Esophagus muscularis mucosa (tissue), 4 donors: ENCODE measurements at regions not wholly inside any gene's neighbourhood (a gene's known extent, or its start where the extent isn't known, plus 50 kb on each side); places are given as distances from the start of the nearest gene placed in this dataset.

Experiments
- DNase-seq: peaks from one replicate; pipeline ENCODE4 v3.0.0-alpha.2; 2017; ENCODE audit errors: extremely low spot score
- H3K27ac ChIP-seq, 4 donors: fragments of 200-600 bp; sonication (generic); replicated peaks in 1 of 4; 1 replicate in 3 of 4; 2 replicates in 1 of 4; pipeline ENCODE4 v1.5.1; 2016 to 2019; ENCODE audit warnings: mild to moderate bottlenecking in 1 of 4
- H3K27me3 ChIP-seq, 4 donors: fragments of 200-600 bp; sonication (generic); one replicate each; pipeline versions ENCODE4 v1.5.1 to v1.6.0; 2016 to 2019
- H3K36me3 ChIP-seq, 4 donors: fragments of 200-600 bp; sonication (generic); one replicate each; pipeline ENCODE4 v1.5.1; 2016 to 2019
- H3K4me1 ChIP-seq, 4 donors: fragments of 200-600 bp; sonication (generic); one replicate each; pipeline ENCODE4 v1.5.1; 2016 to 2019
- H3K4me3 ChIP-seq, 4 donors: fragments of 200-600 bp; sonication (generic); 1 replicate in 2 of 4; 2 replicates in 2 of 4; pipeline ENCODE4 v1.5.1; 2016 to 2019; ENCODE audit warnings: mild to moderate bottlenecking in 4 of 4, moderate library complexity in 1 of 4
- H3K9me3 ChIP-seq, 4 donors: fragments of 200-600 bp; sonication (generic); 1 replicate in 3 of 4; 2 replicates in 1 of 4; pipeline ENCODE4 v1.5.1; 2016 to 2019
- CTCF ChIP-seq, 3 experiments: fragments of 200-600 bp in 2 of 3; fragments of 450-650 bp in 1 of 3; sonication (generic) in 2 of 3; IDR thresholded peaks; one replicate each; pipeline ENCODE4 v1.5.1; 2017 to 2019; ENCODE audit warnings: antibody characterized with exemption in 3 of 3, mild to moderate bottlenecking in 2 of 3, moderate library complexity in 1 of 3
- EP300 ChIP-seq: sonication (generic); formaldehyde crosslinking; IDR thresholded peaks from one replicate; pipeline ENCODE4 v1.6.1; 2017; ENCODE audit warnings: antibody characterized with exemption
- POLR2A ChIP-seq: fragments of 450-650 bp; IDR thresholded peaks from one replicate; pipeline ENCODE4 v1.6.1; 2017; ENCODE audit warnings: antibody characterized with exemption, moderate library complexity, mild to moderate bottlenecking, low read depth
- POLR2AphosphoS5 ChIP-seq, 2 donors: sonication (generic); formaldehyde crosslinking; IDR thresholded peaks; one replicate each; pipeline ENCODE4 v1.6.1; 2017; ENCODE audit warnings: antibody characterized with exemption in 2 of 2
- WGBS: methylation state at CpG from one replicate; pipeline ENCODE4 v1.1.5; 2018; 5-methylcytosine and 5-hydroxymethylcytosine counted together
- intact Hi-C: fragments of 100-400 bp; cut with DNase I; formaldehyde crosslinking; loops from one replicate; pipeline ENCODE4 v1.15.1; 2023

- Histone ChIP-seq H3K4me1 (peaks cover 14 to 65% (median 56%) of the 10 kb centered on the region in 4 donors), H3K4me3 (no peak overlapping the region), H3K27ac (no peak overlapping the region), H3K27me3 (no peaks in the 10 kb centered on the region), H3K36me3 (no peaks in the 10 kb centered on the region), H3K9me3 (no peaks in the 10 kb centered on the region)
- intact Hi-C loops = no loop called here
- TF ChIP-seq POLR2AphosphoS5 (IDR thresholded peaks at IDR 0.05) (no peak), POLR2A (no peak), EP300 (no peak), CTCF (IDR thresholded peaks at IDR 0.05) (no peak)
- DNase-seq = no peak
Observed at GRCh38 chr14:53541411-53541810, 388.3 kb upstream of the DDHD1 start.

DNA sequence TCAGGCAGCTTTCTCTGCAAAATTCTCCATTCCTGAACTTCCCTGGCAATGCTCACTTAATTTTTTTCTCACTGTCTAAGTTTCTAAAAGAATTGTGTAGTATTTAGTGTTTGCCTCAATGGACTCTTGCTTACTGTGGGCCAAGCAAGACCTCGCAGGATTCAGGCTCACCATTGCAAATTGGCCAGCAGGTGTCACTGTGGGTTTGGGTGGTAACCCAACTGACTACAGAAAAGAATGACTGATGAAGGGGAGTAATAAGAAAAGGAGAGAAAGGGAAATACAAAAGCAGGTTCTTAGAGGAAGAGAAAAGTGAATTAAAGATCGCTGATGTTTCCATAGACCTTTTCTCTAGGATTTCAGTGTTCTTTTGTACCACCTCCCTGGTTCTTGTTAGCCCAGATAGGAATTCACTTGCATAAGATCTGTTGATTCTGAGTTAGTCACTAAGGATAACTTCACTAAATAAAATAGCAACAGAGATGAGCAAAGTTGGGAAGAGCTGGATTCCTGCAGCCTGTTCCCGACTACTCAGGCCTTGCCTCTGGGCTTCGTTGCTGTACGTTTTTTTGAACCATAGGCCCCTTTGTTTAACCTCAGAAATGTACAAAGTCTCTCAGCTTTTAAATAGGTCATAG lies 386.5 kb upstream of the DDHD1 start:
- Histone ChIP-seq H3K4me3 (no peak overlapping the region), H3K4me1 (peaks cover 14 to 65% (median 56%) of the 10 kb centered on the region in 4 donors), H3K9me3 (no peaks in the 10 kb centered on the region), H3K36me3 (no peaks in the 10 kb centered on the region), H3K27ac (peak overlapping the region; percentile 15 to 40 (median 30)), H3K27me3 (no peaks in the 10 kb centered on the region)
- TF ChIP-seq POLR2AphosphoS5 (IDR thresholded peaks at IDR 0.05) (peak in 1 of 2 donors; percentile 42), POLR2A (no peak), CTCF (IDR thresholded peaks at IDR 0.05) (peak; percentile 79 to 90 (median 86)), EP300 (no peak)
- intact Hi-C loops = loop anchor here (1.0 to 10.0 kb wide), 3 partner anchors 415 to 809 kb away; partner anchors contain the start of gene BMP4
- WGBS = 22% methylated on average over 5 of the region's 5 CpGs
- no peak for DNase-seq

DNA sequence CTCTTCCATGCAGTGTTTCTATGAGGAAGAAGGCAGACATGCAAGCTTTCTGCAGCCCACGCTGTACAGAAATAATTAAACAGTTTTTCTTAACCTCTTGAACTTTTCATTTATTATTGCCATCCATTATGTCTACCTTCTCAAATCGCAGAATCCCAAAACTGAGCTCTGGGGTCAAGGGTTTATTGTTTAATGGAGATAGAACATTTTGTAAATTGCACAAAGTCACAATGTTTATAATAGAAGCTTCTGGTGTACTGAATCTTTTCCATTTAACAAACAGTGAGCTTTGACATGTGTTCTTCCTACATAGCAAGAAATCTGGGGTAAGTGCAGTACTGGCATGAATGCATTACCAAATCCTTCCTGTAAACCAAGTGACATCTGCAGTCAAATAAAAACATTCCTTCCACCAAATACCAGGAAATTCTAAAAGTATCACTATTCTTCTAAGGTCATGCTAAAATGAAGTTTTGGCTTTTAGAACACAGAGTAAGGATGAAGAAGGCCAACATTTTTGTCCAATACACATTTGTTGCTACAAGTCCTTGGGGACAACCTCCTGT lies 385.3 kb upstream of the DDHD1 start:
- no peak overlapping the region for H3K4me3 ChIP-seq
- TF ChIP-seq POLR2A = no peak
- TF ChIP-seq POLR2AphosphoS5 (IDR thresholded peaks at IDR 0.05) = peak in 1 of 2 donors; percentile 29
- peak in 1 of 3 experiments; percentile 19 for TF ChIP-seq CTCF (IDR thresholded peaks at IDR 0.05)
- intact Hi-C loops = loop anchor here (2.0 to 10.0 kb wide), 2 partner anchors 416 to 810 kb away; partner anchors contain the start of gene BMP4
- WGBS = 13% methylated on average over 2 of the region's 2 CpGs
- H3K36me3 ChIP-seq = no peaks in the 10 kb centered on the region
- peaks cover 14 to 62% (median 54%) of the 10 kb centered on the region in 4 donors for H3K4me1 ChIP-seq
- DNase-seq = no peak
- H3K27me3 ChIP-seq = no peaks in the 10 kb centered on the region
- H3K9me3 ChIP-seq = no peaks in the 10 kb centered on the region
- peak overlapping the region; percentile 8 to 62 (median 37) for H3K27ac ChIP-seq

DNA sequence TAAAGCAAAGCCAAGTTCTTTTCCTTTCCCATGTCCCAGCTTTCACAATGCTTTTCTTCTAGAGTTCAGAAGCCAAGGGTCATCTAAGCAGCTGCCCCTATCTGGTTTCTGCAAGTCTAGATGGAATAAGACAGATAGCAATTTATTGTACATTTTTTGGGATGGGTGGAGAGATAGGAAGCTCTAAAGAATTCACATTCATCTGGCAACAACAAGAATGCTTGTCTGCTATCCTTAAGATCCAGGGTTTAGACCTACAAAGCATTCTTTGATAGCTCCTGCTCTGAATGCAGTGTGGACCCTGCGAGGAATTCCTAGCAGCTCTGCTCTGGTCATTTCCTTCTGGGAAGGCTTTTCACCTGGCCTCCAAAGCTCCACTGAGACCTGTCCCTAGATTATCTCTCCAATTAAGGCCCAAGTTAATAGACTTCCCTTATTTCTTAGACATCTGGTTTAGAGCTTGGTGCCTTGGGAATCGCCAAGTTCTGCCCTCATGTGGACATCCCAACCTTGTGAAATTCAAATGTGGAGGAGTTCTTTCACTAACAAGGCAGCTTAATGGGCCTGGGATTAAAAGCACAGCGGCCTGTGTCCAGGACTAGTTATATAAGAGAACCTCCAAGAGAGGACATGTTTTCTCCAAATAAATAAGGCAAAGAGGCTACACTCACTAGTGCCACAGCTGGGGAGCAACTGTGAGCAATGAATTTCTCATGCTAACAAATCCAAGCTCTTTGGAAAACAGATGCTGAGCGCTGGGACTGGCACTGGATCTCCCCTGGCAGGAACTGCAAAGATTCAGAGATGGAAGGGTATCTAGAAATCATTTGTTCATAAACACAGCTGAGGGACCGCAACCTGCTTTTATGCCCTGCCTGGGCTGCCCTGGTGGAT lies 384.5 kb upstream of the DDHD1 start:
- peaks cover 8 to 55% (median 47%) of the 10 kb centered on the region in 4 donors for H3K4me1 ChIP-seq
- H3K36me3 ChIP-seq = no peaks in the 10 kb centered on the region
- no peak for DNase-seq
- TF ChIP-seq EP300 = no peak
- TF ChIP-seq POLR2AphosphoS5 (IDR thresholded peaks at IDR 0.05) = no peak
- peak in 1 of 3 experiments; percentile 9 for TF ChIP-seq CTCF (IDR thresholded peaks at IDR 0.05)
- H3K4me3 ChIP-seq = no peak overlapping the region
- intact Hi-C loops = loop anchor here (2.0 to 10.0 kb wide), 2 partner anchors 417 to 811 kb away; partner anchors contain the start of gene BMP4
- peak overlapping the region; percentile 8 to 62 (median 37) for H3K27ac ChIP-seq
- no peaks in the 10 kb centered on the region for H3K27me3 ChIP-seq
- 64% methylated on average over 5 of the region's 5 CpGs for WGBS
- no peaks in the 10 kb centered on the region for H3K9me3 ChIP-seq
